RWPE2 (cell line): ENCODE measurements at regions not wholly inside any gene's neighbourhood (a gene's known extent, or its start where the extent isn't known, plus 50 kb on each side); places are given as distances from the start of the nearest gene placed in this dataset.
"Not testable (repeated sequence)": the region's sequence is repeated elsewhere in the genome, so short reads cannot be mapped to it uniquely, and the experiment has no call there.

ENCODE experiments used
- ATAC-seq: fragments of 200-7000 bp; cut with Tn5 transposase; 3 replicates; pipeline ENCODE4 v1.9.1; 2021; ENCODE audit warnings: low read depth
- DNase-seq: peaks from one replicate; pipeline ENCODE4 v3.0.0-alpha.2; 2020; ENCODE audit warnings: low spot score
- H3K27ac ChIP-seq: fragments of 450-650 bp; 2 replicates; pipeline ENCODE4 v1.5.1; 2017; ENCODE audit warnings: mild to moderate bottlenecking; ENCODE audit not compliant: poor library complexity, severe bottlenecking
- H3K27me3 ChIP-seq: fragments of 250-450 bp; sonication (Bioruptor Pico); 2 replicates; pipeline ENCODE4 v1.5.1; 2021; ENCODE audit warnings: mild to moderate bottlenecking, moderate library complexity; ENCODE audit not compliant: insufficient read depth, poor library complexity, severe bottlenecking
- H3K36me3 ChIP-seq: fragments of 250-450 bp; sonication (Bioruptor Pico); 2 replicates; pipeline ENCODE4 v1.5.1; 2020; ENCODE audit warnings: low read depth, mild to moderate bottlenecking, moderate library complexity
- H3K4me1 ChIP-seq: fragments of 250-450 bp; sonication (Bioruptor Pico); 2 replicates; pipeline ENCODE4 v1.5.1; 2021; ENCODE audit warnings: mild to moderate bottlenecking, moderate library complexity; ENCODE audit not compliant: insufficient read depth, poor library complexity, severe bottlenecking
- H3K4me3 ChIP-seq: fragments of 250-450 bp; sonication (Bioruptor Pico); 2 replicates; pipeline ENCODE4 v1.5.1; 2021; ENCODE audit warnings: mild to moderate bottlenecking, moderate library complexity; ENCODE audit not compliant: severe bottlenecking
- H3K9me3 ChIP-seq: fragments of 250-450 bp; sonication (Bioruptor Pico); 2 replicates; pipeline ENCODE4 v1.5.1; 2021; ENCODE audit warnings: mild to moderate bottlenecking, moderate library complexity; ENCODE audit not compliant: severe bottlenecking
- TF ChIP-seq, protein P1 (sequence below): fragments of 450-650 bp; IDR thresholded peaks from one replicate; pipeline ENCODE4 v1.5.1; 2017; ENCODE audit warnings: mild to moderate bottlenecking, moderate library complexity; ENCODE audit not compliant: poor library complexity, severe bottlenecking

DNA sequence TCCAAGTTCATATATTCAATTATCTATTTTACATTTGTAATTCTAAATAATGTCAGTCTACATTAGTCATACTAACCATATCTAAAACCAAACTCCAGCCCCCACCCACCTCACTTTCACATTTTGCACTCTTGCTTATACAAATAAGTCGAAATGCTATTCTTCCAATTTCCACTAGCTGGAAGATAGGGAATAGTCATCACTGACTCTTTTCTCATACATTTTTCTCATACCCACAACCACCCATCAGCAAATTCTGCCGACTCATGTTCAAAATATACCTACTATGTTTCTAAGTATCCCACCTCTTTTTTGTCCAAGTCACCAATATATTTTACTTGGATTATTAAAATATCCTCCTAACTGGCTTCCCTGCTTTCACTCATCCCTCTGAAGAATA lies 93.2 kb upstream of the DGKB start:
- Histone ChIP-seq H3K9me3 (no peaks in the 10 kb centered on the region), H3K4me3 (no peak overlapping the region), H3K27ac (no peak overlapping the region), H3K27me3 (no peaks in the 10 kb centered on the region), H3K36me3 (no peaks in the 10 kb centered on the region), H3K4me1 (no peaks in the 10 kb centered on the region)
- no peak for DNase-seq
- ATAC-seq = no peak
- TF ChIP-seq, protein P1, sequence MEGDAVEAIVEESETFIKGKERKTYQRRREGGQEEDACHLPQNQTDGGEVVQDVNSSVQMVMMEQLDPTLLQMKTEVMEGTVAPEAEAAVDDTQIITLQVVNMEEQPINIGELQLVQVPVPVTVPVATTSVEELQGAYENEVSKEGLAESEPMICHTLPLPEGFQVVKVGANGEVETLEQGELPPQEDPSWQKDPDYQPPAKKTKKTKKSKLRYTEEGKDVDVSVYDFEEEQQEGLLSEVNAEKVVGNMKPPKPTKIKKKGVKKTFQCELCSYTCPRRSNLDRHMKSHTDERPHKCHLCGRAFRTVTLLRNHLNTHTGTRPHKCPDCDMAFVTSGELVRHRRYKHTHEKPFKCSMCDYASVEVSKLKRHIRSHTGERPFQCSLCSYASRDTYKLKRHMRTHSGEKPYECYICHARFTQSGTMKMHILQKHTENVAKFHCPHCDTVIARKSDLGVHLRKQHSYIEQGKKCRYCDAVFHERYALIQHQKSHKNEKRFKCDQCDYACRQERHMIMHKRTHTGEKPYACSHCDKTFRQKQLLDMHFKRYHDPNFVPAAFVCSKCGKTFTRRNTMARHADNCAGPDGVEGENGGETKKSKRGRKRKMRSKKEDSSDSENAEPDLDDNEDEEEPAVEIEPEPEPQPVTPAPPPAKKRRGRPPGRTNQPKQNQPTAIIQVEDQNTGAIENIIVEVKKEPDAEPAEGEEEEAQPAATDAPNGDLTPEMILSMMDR = no peak

DNA sequence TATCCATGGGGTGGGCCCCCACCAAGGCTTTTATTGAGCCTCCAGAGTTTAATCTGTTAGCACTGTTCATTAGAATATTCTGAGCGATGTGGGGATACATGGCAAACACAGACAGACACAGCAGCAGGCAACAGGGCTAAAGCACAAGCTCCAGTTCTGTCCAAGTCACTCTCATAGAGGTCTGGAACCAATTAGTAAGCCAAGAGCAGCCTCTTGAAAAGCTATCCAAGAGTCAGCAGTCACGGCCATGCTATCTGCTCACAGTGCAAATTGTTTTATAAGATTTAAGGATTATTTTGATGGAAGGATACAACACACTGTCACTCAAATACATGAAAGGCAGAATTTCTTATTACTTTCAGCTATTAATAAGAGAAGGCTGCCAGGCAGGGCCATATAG lies 86.4 kb upstream of the DGKB start:
- TF ChIP-seq, protein P1 = no peak
- no peaks in the 10 kb centered on the region for H3K36me3 ChIP-seq
- no peaks in the 10 kb centered on the region for H3K9me3 ChIP-seq
- H3K27me3 ChIP-seq = no peaks in the 10 kb centered on the region
- DNase-seq = no peak
- H3K4me3 ChIP-seq = no peak overlapping the region
- H3K4me1 ChIP-seq = no peaks in the 10 kb centered on the region
- H3K27ac ChIP-seq = no peak overlapping the region
- ATAC-seq = no peak; the same call in 2 of the 3 replicates

DNA sequence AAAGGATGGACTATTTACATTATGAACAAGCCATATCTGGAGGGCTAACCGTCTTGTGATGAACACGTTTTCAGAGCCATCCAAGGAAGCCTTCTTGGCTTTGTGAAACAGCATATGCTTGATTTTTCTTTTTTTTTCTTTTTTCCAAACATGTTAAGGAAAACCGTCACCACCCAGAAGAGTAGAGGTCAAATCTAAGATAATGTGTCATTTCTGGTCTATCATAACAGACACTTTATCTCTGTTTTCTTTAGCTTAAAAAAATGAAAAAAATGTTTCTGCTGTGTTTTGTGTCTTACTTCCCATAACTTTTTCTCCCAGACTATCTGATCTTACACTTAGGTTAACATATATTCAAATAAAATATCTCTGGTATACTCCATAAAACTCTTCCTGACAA lies 76.1 kb upstream of the DGKB start:
- TF ChIP-seq, protein P1 = no peak
- Histone ChIP-seq H3K4me1 (no peaks in the 10 kb centered on the region), H3K36me3 (no peaks in the 10 kb centered on the region), H3K27me3 (no peaks in the 10 kb centered on the region), H3K4me3 (no peak overlapping the region), H3K9me3 (no peaks in the 10 kb centered on the region), H3K27ac (no peak overlapping the region)
- DNase-seq (no peak), ATAC-seq (no peak)

DNA sequence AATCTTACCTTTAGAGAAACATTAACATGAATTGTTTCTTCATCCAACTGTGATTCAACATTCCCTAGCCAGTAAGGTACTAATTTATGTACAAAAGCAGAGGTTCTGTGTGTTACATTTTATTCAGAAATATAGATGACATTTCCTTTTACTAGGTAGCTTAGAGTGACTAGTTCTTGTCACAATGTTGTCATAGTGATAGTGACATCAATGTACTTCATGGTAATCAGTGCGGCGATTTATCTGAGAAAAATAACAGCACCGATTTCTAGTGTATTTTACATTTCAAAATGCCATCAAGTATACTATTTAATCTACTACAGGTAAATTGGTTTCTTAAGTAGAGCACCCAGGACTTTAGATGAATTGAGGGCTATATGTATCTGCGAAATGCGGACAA lies 72.1 kb upstream of the DGKB start:
- no peaks in the 10 kb centered on the region for H3K4me1 ChIP-seq
- no peak overlapping the region for H3K27ac ChIP-seq
- H3K9me3 ChIP-seq = no peaks in the 10 kb centered on the region
- H3K36me3 ChIP-seq = no peaks in the 10 kb centered on the region
- TF ChIP-seq, protein P1 = no peak
- DNase-seq (no peak), ATAC-seq (no peak)
- H3K27me3 ChIP-seq = no peaks in the 10 kb centered on the region
- H3K4me3 ChIP-seq = no peak overlapping the region

DNA sequence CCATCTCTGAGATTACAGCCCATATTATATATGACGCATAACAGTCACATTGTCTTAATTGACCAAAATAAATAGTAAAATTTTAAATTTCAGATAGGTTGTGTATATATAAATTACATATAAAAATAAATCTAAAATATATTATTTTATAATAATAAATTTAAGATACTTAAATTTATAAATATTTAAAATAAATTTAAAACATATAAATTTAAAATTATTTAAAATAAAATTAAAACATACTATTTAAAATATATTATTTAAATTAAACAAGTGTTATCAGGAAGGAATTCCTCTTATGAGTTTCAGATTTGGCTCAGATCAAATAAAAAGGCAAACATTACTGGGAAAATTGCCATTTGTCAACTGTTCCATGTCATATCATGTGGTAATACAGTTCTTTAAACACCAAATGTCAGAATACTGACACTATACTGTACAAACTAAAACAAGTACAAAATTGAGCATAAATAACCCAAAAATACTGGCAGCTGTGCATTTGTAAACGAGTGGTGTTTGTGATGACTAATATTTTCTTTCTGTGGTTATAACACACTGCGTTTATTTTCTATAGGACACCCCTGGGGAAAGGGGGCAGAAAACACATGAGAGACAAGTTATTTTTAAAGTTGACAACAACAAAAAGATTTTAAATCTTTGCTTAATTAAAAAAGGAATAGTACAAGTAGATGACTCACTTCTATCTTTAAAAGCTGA lies 71.3 kb upstream of the DGKB start:
- no peak for ATAC-seq
- TF ChIP-seq, protein P1 = no peak
- no peaks in the 10 kb centered on the region for H3K4me1 ChIP-seq
- H3K36me3 ChIP-seq = no peaks in the 10 kb centered on the region
- H3K27me3 ChIP-seq = no peaks in the 10 kb centered on the region
- DNase-seq = no peak
- H3K9me3 ChIP-seq = no peaks in the 10 kb centered on the region
- no peak overlapping the region for H3K27ac ChIP-seq
- no peak overlapping the region for H3K4me3 ChIP-seq

DNA sequence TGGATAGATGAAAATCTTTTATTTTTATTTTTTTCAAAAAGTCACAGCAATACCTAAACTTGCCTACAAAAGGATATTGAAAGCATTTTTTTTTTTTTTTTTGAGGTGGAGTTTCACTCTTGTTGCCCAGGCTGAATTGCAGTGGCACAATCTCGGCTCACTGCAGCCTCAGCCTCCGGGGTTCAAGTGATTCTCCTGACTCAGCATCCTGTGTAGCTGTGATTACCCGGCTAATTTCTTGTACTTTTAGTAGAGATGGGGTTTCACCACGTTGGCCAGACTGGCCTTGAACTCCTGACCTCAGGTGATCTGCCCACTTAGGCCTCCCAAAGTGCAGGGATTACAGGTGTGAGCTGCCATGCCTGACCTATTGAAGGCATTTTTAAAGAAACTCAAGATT lies 69.1 kb upstream of the DGKB start:
- not testable (repeated sequence) for H3K36me3 ChIP-seq, ATAC-seq, H3K4me1 ChIP-seq, H3K27me3 ChIP-seq, H3K9me3 ChIP-seq, H3K4me3 ChIP-seq, H3K27ac ChIP-seq, DNase-seq

GRCh38 chr7:14967376-14967775 lies 64.8 kb upstream of the DGKB start:
- ATAC-seq, H3K4me1 ChIP-seq, H3K9me3 ChIP-seq, H3K27me3 ChIP-seq, H3K27ac ChIP-seq, DNase-seq, H3K4me3 ChIP-seq, H3K36me3 ChIP-seq: not testable (repeated sequence)
